ENCODE measurements at regions not wholly inside any gene's neighbourhood (a gene's known extent, or its start where the extent isn't known, plus 50 kb on each side); places are given as distances from the start of the nearest gene placed in this dataset.

- no peak for TF ChIP-seq CTCF (IDR thresholded peaks at IDR 0.05)
- no peak for TF ChIP-seq POLR2A (IDR thresholded peaks at IDR 0.05)
These were observed 246.1 kb upstream of the FN1 start for GRCh38 chr2:215681799-215682596.
